ENCODE measurements at regions not wholly inside any gene's neighbourhood (a gene's known extent, or its start where the extent isn't known, plus 50 kb on each side); places are given as distances from the start of the nearest gene placed in this dataset.

DNA sequence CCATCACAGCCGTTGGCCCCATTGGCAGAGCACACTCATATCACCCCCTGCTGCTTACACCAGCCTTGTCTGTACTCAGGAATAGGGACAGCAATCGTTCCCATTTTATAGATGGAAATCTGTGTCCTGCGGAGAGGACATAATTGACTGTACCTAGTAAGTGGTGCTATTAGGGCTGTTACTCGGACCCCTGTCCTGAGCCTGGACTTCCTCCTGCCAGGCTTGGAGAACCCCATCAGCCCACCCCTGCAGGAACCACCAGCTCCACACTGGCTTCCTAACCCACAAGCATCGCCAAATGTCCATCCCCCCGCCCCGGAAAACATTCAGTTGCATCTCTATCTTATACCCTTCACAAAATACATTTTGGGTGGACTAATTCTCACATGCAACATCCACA, 139.8 kb upstream of the RET start:
- peaks cover 5% of the 10 kb centered on the region; the same call in 1 of the 2 replicates for H3K4me1 ChIP-seq (ENCODE audit: control insufficient read depth, insufficient read depth, low read length)
- H3K4me3 ChIP-seq (ENCODE audit: low read depth in 2 of 2, low read length in 2 of 2): no peak overlapping the region
- no peaks in the 10 kb centered on the region for H3K27me3 ChIP-seq (ENCODE audit: control insufficient read depth, insufficient read depth, low read length)
- POLR2A ChIA-PET: no interaction called here
- ATAC-seq: no peak
- BruUV-seq (replicated peaks): no TSS peak
- no peak overlapping the region for H3K27ac ChIP-seq (ENCODE audit: low read length)
- CTCF ChIA-PET: no interaction called here
- TF ChIP-seq TCF7L2 (IDR thresholded peaks at IDR 0.05; ENCODE audit: low read depth, low read length) (no peak), POLR2AphosphoS5 (IDR thresholded peaks at IDR 0.05; ENCODE audit: low read depth, low read length) (no peak), SIN3A (IDR thresholded peaks at IDR 0.05; ENCODE audit: borderline replicate concordance, insufficient read depth, low read depth, low read length) (no peak)
- TF ChIP-seq, protein P1, sequence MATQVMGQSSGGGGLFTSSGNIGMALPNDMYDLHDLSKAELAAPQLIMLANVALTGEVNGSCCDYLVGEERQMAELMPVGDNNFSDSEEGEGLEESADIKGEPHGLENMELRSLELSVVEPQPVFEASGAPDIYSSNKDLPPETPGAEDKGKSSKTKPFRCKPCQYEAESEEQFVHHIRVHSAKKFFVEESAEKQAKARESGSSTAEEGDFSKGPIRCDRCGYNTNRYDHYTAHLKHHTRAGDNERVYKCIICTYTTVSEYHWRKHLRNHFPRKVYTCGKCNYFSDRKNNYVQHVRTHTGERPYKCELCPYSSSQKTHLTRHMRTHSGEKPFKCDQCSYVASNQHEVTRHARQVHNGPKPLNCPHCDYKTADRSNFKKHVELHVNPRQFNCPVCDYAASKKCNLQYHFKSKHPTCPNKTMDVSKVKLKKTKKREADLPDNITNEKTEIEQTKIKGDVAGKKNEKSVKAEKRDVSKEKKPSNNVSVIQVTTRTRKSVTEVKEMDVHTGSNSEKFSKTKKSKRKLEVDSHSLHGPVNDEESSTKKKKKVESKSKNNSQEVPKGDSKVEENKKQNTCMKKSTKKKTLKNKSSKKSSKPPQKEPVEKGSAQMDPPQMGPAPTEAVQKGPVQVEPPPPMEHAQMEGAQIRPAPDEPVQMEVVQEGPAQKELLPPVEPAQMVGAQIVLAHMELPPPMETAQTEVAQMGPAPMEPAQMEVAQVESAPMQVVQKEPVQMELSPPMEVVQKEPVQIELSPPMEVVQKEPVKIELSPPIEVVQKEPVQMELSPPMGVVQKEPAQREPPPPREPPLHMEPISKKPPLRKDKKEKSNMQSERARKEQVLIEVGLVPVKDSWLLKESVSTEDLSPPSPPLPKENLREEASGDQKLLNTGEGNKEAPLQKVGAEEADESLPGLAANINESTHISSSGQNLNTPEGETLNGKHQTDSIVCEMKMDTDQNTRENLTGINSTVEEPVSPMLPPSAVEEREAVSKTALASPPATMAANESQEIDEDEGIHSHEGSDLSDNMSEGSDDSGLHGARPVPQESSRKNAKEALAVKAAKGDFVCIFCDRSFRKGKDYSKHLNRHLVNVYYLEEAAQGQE (IDR thresholded peaks at IDR 0.05; ENCODE audit: insufficient read depth in 1 of 2, low read depth in 2 of 2, low read length in 1 of 2): no peak
- TF ChIP-seq, protein P2, sequence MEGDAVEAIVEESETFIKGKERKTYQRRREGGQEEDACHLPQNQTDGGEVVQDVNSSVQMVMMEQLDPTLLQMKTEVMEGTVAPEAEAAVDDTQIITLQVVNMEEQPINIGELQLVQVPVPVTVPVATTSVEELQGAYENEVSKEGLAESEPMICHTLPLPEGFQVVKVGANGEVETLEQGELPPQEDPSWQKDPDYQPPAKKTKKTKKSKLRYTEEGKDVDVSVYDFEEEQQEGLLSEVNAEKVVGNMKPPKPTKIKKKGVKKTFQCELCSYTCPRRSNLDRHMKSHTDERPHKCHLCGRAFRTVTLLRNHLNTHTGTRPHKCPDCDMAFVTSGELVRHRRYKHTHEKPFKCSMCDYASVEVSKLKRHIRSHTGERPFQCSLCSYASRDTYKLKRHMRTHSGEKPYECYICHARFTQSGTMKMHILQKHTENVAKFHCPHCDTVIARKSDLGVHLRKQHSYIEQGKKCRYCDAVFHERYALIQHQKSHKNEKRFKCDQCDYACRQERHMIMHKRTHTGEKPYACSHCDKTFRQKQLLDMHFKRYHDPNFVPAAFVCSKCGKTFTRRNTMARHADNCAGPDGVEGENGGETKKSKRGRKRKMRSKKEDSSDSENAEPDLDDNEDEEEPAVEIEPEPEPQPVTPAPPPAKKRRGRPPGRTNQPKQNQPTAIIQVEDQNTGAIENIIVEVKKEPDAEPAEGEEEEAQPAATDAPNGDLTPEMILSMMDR (IDR thresholded peaks at IDR 0.05): no peak
- H3K36me3 ChIP-seq (ENCODE audit: control insufficient read depth, insufficient read depth, low read length): no peaks in the 10 kb centered on the region
- H3K9me3 ChIP-seq (ENCODE audit: control insufficient read depth, insufficient read depth, low read depth, low read length): no peaks in the 10 kb centered on the region
- DNase-seq (ENCODE audit: low read depth, low spot score): no peak
- intact Hi-C loops (cut with micrococcal nuclease; ENCODE audit: unreplicated experiment): no loop called here
- in situ Hi-C loops (cut with HindIII; ENCODE audit: low pct_unique_long_range_greater_than_20kb, low sequenced_read_pairs): no loop called here

DNA sequence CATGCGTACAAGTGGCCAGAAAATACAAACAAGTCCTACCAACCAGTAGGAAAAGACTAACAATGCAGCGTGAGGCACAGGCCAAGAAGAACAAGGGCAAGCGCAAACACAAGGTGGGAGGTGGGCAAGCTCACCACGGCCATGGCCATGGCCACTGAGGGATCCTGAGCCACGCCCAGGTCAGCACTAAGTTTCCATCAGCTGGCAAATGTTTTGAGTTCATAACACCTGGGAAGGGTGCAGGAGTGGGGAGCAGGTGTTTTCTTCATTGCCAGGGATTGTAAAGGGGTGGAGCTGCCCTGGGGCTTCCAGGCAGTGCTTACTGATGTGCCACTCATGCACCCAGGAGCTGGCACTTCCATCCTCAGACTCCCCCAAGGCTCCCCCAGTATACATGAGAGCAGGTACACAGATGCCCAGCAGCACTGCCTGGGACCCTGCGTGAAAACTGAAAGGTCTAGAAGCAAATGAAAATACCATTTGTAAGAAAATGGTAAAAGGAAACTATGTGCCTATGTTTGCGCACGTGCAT, 139.2 kb upstream of the RET start:
- in situ Hi-C loops (cut with HindIII; ENCODE audit: low pct_unique_long_range_greater_than_20kb, low sequenced_read_pairs): no loop called here
- Histone ChIP-seq H3K36me3 (ENCODE audit: control insufficient read depth, insufficient read depth, low read length) (no peaks in the 10 kb centered on the region), H3K9me3 (ENCODE audit: control insufficient read depth, insufficient read depth, low read depth, low read length) (no peaks in the 10 kb centered on the region), H3K4me3 (ENCODE audit: low read depth in 2 of 2, low read length in 2 of 2) (no peak overlapping the region), H3K4me1 (ENCODE audit: control insufficient read depth, insufficient read depth, low read length) (peaks cover 5% of the 10 kb centered on the region; the same call in 1 of the 2 replicates), H3K27me3 (ENCODE audit: control insufficient read depth, insufficient read depth, low read length) (no peaks in the 10 kb centered on the region), H3K27ac (ENCODE audit: low read length) (no peak overlapping the region)
- TF ChIP-seq SIN3A (IDR thresholded peaks at IDR 0.05; ENCODE audit: borderline replicate concordance, insufficient read depth, low read depth, low read length) (no peak), POLR2AphosphoS5 (IDR thresholded peaks at IDR 0.05; ENCODE audit: low read depth, low read length) (no peak), TCF7L2 (IDR thresholded peaks at IDR 0.05; ENCODE audit: low read depth, low read length) (no peak)
- TF ChIP-seq, protein P2 (IDR thresholded peaks at IDR 0.05): no peak
- TF ChIP-seq, protein P1 (IDR thresholded peaks at IDR 0.05; ENCODE audit: insufficient read depth in 1 of 2, low read depth in 2 of 2, low read length in 1 of 2): no peak
- DNase-seq (ENCODE audit: low read depth, low spot score) (no peak), ATAC-seq (no peak)
- no TSS peak for BruUV-seq (replicated peaks)
- ChIA-PET POLR2A (no interaction called here), CTCF (no interaction called here)
- intact Hi-C loops (cut with micrococcal nuclease; ENCODE audit: unreplicated experiment): no loop called here
